Activated T-cell treated with anti-CD3 and anti-CD28 coated beads, Interleukin-2, amount 50 U/mL, for 72 hours (primary cell): ENCODE measurements at regions not wholly inside any gene's neighbourhood (a gene's known extent, or its start where the extent isn't known, plus 50 kb on each side); places are given as distances from the start of the nearest gene placed in this dataset.

Source experiments
- ATAC-seq, 2 donors: fragments of 150-1000 bp; cut with Tn5 transposase; replicated peaks in 1 of 2; 2 replicates each; pipeline ENCODE4 v1.10.0; 2021; ENCODE audit warnings: moderate library complexity in 2 of 2, mild to moderate bottlenecking in 1 of 2
- DNase-seq, 2 donors: peaks; one replicate each; pipeline ENCODE4 v3.0.0; 2021 to 2022; ENCODE audit warnings: mixed read lengths in 1 of 2
- H3K27ac Mint-ChIP-seq: one replicate; pipeline ENCODE4 v1.8.0; 2022; ENCODE audit warnings: mild to moderate bottlenecking, moderate library complexity, mixed read lengths
- H3K27me3 Mint-ChIP-seq: one replicate; pipeline ENCODE4 v1.8.0; 2022; ENCODE audit warnings: low read depth, mixed read lengths
- H3K36me3 Mint-ChIP-seq, 2 donors: one replicate each; pipeline ENCODE4 v1.8.0; 2022; ENCODE audit warnings: mixed read lengths in 2 of 2, mild to moderate bottlenecking in 1 of 2; ENCODE audit not compliant: insufficient read depth in 2 of 2
- H3K4me1 Mint-ChIP-seq: one replicate; pipeline ENCODE4 v1.8.0; 2022; ENCODE audit warnings: low read depth, mixed read lengths
- H3K4me3 Mint-ChIP-seq, 2 donors: one replicate each; pipeline ENCODE4 v1.8.0; 2022; ENCODE audit warnings: mild to moderate bottlenecking in 2 of 2, mixed read lengths in 2 of 2, moderate library complexity in 2 of 2
- H3K9me3 Mint-ChIP-seq, 2 donors: one replicate each; pipeline ENCODE4 v1.8.0; 2022; ENCODE audit warnings: mixed read lengths in 2 of 2

DNA sequence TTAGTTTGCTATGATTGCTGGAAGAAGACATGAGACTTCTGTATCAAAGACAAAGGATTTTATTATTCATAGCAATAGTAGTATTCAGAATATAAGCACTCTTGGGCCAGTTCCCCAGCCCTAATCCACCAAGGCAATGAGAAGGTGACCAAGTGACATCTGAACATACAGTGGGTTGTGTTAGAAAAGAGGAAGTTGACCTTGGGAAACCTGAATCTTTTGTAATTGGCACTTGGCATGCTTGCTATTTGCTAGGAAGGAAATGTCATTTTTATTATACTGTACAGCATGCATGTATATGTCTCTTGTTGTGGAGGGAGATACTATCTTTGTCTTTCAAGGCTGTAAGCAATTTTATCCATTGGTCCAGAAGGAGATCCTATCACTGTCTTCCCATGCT is 216.1 kb upstream of the FAT1 start:
- Mint-ChIP-seq H3K27me3 (no peaks in the 10 kb centered on the region), H3K36me3 (peaks cover 0 to 3% of the 10 kb centered on the region in 2 donors), H3K27ac (no peak overlapping the region), H3K4me3 (no peak overlapping the region), H3K4me1 (no peaks in the 10 kb centered on the region), H3K9me3 (peaks cover 4 to 10% of the 10 kb centered on the region in 2 donors)
- ATAC-seq (no peak), DNase-seq (no peak)

DNA sequence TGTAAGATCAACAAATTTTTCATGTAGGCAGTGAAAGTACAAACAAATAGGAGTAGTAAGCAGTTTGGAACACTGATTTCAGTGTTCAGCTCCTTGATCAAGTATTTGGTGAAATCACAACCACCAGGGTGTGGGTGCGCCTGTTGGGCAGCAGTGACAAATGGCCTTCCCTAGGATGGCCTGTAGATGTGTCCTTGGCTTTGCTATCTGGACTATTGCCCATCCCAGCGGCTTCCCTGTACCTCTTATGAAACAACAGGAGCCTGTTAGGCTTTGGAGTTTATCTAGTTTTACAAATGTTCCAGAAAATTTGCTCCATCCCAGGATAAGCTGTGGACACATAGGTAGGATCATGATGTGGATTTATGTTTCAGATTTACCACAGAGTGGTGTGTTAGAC is 216.8 kb upstream of the FAT1 start:
- Mint-ChIP-seq H3K4me3 (no peak overlapping the region), H3K27me3 (no peaks in the 10 kb centered on the region), H3K9me3 (peaks cover 3 to 10% of the 10 kb centered on the region in 2 donors), H3K4me1 (no peaks in the 10 kb centered on the region), H3K27ac (no peak overlapping the region), H3K36me3 (peaks cover 0 to 4% of the 10 kb centered on the region in 2 donors)
- ATAC-seq, result no peak
- DNase-seq, result no peak

DNA sequence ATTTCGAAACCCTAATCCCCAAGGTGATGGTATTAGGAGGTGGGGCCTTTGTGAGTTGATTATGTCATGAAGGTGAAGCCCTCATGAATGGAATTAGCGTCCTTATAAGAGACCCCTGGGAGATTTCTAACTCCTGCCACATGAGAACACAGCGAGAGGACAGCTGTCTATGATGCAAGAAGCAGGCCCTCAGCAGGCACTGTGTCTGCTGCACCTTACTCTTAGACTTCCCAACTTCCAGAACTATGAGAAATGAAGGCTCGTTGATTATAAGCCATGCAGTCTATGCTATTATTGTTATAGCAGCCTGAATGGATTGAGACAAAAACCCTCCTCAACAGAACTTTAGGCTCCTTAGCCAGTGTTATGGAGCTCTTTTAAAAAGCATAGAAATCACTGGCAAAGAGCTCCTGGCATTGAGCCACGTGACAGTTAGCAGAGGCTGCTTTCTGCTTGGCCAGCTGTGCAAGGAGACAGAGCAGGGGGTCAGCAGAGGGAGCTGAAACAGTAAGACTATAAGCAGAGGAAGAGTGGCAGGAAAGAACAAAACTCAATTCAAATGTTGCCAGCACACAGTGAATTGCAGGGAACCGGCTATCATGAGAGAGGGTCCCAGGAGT is 219.2 kb upstream of the FAT1 start:
- Mint-ChIP-seq H3K27me3 (no peaks in the 10 kb centered on the region), H3K27ac (no peak overlapping the region), H3K4me1 (no peaks in the 10 kb centered on the region), H3K9me3 (peaks cover 3 to 11% of the 10 kb centered on the region in 2 donors), H3K36me3 (peaks cover 0 to 6% of the 10 kb centered on the region in 2 donors), H3K4me3 (no peak overlapping the region)
- DNase-seq (no peak), ATAC-seq (no peak)

DNA sequence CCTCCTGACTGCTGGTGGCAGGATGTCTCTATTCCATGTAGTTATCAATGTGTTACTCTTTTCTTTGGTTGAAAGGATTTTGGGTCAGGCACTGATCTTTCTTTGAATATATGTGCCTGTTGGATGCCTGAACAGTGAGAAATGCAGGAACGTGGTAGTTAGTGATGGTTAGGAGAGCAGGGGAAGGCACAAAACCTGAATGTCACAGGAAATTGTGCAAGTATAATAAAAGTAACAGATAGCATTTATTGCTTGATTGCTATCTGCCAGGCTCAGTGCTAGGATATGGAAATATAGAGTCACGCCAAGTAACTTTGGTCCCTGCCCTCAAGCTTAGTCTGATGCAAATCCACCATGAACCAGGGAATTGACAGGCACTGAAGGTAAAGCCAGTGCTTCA is 219.8 kb upstream of the FAT1 start:
- H3K36me3 Mint-ChIP-seq, result peaks cover 0 to 5% of the 10 kb centered on the region in 2 donors
- H3K4me1 Mint-ChIP-seq, result no peaks in the 10 kb centered on the region
- H3K27me3 Mint-ChIP-seq, result no peaks in the 10 kb centered on the region
- H3K27ac Mint-ChIP-seq, result no peak overlapping the region
- DNase-seq (no peak), ATAC-seq (no peak)
- H3K4me3 Mint-ChIP-seq, result no peak overlapping the region
- H3K9me3 Mint-ChIP-seq, result peaks cover 3 to 8% of the 10 kb centered on the region in 2 donors

DNA sequence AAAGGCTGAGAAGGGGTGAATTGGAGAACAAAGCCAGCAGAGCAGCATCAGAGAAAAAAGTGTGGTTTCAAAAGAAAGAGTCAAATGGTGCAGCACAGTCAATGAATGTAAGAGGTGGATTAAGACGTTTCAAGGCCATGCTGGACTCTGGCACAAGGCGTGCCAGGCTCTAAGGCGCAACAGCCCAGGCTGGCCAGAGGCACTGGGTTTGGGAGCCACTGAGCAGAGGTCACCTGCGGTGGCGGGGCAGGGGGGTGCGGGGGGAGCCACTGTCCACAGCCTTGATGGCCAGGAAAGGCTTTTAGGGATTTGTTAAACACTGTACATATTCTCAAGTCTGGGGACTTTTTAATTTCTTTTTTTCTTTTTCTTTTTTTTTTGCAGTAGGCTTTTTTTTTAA is 222.5 kb upstream of the FAT1 start:
- no peak for ATAC-seq
- peaks cover 0 to 5% of the 10 kb centered on the region in 2 donors for H3K36me3 Mint-ChIP-seq

DNA sequence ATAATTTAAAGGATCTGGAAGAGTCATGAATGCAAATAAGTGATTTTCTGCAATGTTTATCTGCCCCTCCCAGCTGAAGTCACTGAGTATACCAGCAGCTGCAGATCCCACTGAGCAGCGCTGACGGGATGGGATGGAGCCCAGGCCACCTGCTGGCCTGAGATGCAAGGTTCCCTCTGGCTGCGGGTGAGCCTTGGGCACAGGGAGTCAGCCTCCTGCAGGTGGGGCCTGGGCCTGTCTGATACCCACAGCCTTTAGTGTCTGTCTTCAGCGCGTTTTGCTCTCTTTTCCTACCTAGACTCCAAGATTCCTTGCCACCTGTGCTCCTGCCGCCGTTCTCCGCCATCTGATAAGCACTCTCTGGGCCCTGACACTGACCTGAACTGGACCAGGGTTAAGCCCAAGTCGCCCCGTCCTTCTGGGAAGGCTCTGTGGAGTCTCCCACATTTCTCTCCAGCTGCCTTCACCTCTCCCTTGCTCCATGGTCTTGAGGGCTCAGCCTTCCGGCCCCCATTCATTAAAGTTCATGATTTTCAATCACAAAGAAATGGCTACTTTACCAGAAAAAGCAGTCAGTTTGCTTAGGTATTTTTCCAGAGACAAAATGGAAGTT is 223.1 kb upstream of the FAT1 start:
- no peak overlapping the region for H3K4me3 Mint-ChIP-seq
- peaks cover 3 to 9% of the 10 kb centered on the region in 2 donors for H3K9me3 Mint-ChIP-seq
- no peak overlapping the region for H3K27ac Mint-ChIP-seq
- H3K4me1 Mint-ChIP-seq, result no peaks in the 10 kb centered on the region
- peaks cover 0 to 5% of the 10 kb centered on the region in 2 donors for H3K36me3 Mint-ChIP-seq
- no peaks in the 10 kb centered on the region for H3K27me3 Mint-ChIP-seq
- ATAC-seq (no peak), DNase-seq (no peak)

More for the DNA sequence above, 222.5 kb upstream of the FAT1 start:
- no peaks in the 10 kb centered on the region for H3K4me1 Mint-ChIP-seq
- no peak for DNase-seq
- no peaks in the 10 kb centered on the region for H3K27me3 Mint-ChIP-seq
- peaks cover 3 to 9% of the 10 kb centered on the region in 2 donors for H3K9me3 Mint-ChIP-seq
- no peak overlapping the region for H3K4me3 Mint-ChIP-seq
- H3K27ac Mint-ChIP-seq, result no peak overlapping the region

DNA sequence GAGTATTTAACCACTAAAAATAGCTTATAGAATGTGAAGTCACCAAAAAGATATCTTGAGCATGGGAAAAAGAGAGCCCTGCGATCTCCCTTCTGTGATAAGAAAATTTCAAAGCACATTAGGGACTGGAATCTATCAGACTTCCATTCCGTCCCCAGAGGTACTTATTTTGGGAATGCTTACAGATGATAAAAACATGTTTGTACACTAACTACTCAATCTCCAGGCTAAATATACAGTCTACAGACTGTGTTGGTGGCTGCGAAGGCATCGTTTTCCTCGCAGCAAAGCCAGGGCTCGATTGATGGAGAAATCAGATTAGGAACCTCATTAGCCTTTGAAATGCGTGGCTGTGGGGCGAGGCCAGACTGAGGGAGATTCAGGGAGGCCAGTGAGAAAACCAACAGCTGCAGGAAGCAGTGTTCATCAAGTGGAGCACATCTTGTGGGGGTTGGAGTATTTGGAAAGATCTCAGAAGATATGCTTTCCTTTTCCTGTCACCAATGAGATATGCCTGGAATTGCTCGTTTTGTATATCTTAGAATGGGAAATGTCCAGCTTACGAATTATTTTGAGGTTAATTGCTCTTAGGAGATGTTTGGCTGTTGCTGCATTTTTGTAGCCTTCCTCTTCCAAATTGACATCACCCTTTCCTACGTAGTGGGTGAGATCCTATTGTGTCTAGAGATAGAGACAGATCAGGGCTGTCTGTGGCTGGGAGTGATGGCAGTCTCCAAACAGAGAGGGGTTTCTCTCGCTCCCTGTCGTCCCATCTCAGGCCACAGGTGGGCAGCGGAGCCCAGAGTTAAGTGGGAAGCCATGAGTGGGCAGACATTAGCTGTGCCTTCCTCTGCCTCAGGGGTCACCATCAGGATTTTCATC is 224.9 kb upstream of the FAT1 start:
- no peak for ATAC-seq
- Mint-ChIP-seq H3K4me1 (no peaks in the 10 kb centered on the region), H3K9me3 (peaks cover 5 to 7% of the 10 kb centered on the region in 2 donors)

DNA sequence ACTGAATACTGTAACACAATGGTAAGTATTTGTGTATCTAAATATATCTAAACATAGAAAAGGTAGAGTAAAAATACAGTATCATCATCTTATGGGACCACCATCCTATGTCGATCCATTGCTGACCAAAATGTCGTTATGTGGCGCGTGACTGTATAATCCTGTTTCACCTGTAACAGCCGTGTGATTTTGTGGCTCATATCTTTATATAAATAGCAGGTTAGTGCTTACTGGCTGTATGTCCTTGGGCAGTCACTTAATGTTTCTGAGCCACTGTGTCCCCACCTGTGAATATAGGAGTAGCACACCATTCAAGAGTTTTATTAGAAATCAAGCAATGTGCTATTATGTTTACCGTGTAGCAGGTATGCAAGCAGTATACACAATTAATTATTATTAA is 226.2 kb upstream of the FAT1 start:
- H3K27me3 Mint-ChIP-seq, result no peaks in the 10 kb centered on the region
- no peak for ATAC-seq

More for the DNA sequence above, 224.9 kb upstream of the FAT1 start:
- Mint-ChIP-seq H3K36me3 (peaks cover 0 to 5% of the 10 kb centered on the region in 2 donors), H3K27me3 (no peaks in the 10 kb centered on the region), H3K4me3 (no peak overlapping the region), H3K27ac (no peak overlapping the region)
- DNase-seq, result no peak

DNA sequence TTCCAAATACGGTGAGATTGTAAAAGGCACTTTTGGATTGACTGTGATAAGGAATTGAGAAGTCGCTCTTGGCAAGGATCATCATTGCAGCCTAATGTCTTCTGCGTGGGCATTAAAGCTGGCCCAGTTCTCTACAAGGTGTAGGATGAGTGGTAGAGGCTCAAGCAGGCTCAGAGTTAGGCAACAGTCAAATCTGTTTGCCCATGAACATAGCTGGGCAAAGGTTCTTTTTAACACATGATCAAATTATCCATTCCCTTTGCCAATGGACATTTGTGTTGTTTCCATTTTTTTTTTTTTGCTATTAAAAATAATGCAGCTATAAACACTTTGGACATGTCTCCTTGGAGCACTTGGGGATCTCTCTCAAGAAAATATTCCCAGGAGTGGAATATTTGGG is 229.1 kb upstream of the FAT1 start:
- H3K4me3 Mint-ChIP-seq, result no peak overlapping the region
- no peaks in the 10 kb centered on the region for H3K36me3 Mint-ChIP-seq
- no peaks in the 10 kb centered on the region for H3K27me3 Mint-ChIP-seq
- ATAC-seq (no peak), DNase-seq (no peak)
- no peak overlapping the region for H3K27ac Mint-ChIP-seq
- H3K4me1 Mint-ChIP-seq, result no peaks in the 10 kb centered on the region
- peaks cover 1 to 4% of the 10 kb centered on the region in 2 donors for H3K9me3 Mint-ChIP-seq

More for the DNA sequence above, 226.2 kb upstream of the FAT1 start:
- H3K36me3 Mint-ChIP-seq, result peaks cover 0 to 5% of the 10 kb centered on the region in 2 donors
- H3K27ac Mint-ChIP-seq, result no peak overlapping the region
- no peaks in the 10 kb centered on the region for H3K4me1 Mint-ChIP-seq
- DNase-seq, result no peak
- peaks cover 2 to 7% of the 10 kb centered on the region in 2 donors for H3K9me3 Mint-ChIP-seq
- no peak overlapping the region for H3K4me3 Mint-ChIP-seq

DNA sequence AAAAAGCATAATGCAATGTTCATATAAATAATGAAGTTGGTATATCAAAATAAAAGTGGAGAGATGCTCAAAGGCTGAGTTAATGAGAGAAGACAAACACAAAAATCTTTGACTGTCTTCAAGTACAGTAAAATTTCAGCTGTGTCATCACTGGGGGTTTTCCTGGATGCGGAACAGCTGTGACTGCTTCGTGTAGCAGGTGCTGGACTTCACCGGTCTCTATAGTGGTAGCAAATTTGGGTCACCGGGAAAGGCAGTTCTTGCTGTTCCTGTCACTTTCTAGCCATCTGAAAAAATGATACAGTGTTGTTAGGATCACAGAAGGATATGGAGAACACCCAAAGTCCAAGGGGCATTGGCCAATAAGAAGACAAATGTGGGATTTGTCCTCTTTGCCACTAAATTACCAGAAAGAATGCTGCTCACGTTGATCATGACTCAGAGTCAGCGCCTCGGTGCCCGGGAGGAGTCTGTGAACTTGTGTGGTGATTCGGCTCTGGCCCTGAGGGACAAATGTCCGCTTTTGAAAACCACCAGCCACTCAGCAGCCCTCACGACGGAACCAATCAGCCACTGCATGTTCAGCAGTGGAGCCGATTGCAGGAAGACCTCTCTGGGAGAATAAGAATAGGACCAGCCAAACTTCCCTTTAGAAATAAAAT is 230.1 kb upstream of the FAT1 start:
- ATAC-seq (no peak), DNase-seq (no peak)
- peaks cover 1 to 4% of the 10 kb centered on the region in 2 donors for H3K9me3 Mint-ChIP-seq
- H3K4me1 Mint-ChIP-seq, result no peaks in the 10 kb centered on the region
- H3K4me3 Mint-ChIP-seq, result no peak overlapping the region
- H3K36me3 Mint-ChIP-seq, result no peaks in the 10 kb centered on the region
- H3K27me3 Mint-ChIP-seq, result no peaks in the 10 kb centered on the region
- no peak overlapping the region for H3K27ac Mint-ChIP-seq

DNA sequence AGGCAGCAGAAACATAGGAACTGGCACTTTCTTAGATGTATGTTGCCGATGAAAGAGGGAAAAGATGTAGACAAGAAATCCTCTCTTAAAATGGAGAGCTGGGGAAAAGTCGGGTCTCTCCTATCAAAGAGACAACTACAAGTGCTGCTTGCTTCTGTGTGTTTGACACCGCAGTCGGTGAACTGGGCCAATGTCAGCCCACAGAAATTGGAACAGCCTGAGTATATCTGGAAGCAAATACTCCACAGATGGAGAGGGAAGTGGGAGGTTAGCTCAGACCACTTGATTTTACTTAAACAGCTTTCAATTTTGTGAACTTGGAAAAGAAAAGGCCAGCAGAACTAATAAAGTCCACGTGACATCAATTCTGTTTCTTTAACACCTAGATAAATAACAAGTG is 230.9 kb upstream of the FAT1 start:
- Mint-ChIP-seq H3K4me3 (no peak overlapping the region), H3K27me3 (no peaks in the 10 kb centered on the region), H3K4me1 (no peaks in the 10 kb centered on the region), H3K9me3 (peaks cover 1 to 4% of the 10 kb centered on the region in 2 donors), H3K27ac (no peak overlapping the region), H3K36me3 (peaks cover 0 to 4% of the 10 kb centered on the region in 2 donors)
- DNase-seq (no peak), ATAC-seq (no peak)

DNA sequence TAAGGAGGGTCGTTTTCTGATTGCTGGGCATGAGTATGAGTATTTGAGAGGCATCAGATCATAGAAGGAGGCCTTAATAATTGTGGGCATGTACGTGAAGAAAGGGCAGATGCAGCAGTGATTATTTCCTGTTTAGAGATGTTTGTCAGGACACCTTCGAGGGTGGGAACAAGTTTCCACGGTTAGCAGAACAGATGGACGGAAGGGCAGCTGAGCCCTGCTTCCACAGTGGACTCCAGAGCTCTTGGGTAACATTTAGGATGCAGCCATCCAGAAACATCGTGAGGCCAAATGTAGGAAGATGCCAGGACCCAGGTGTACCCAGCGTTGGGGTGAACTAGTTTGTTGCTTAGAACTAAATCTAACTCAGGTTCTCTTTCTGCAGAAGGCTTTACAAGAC is 231.3 kb upstream of the FAT1 start:
- DNase-seq, result no peak
- Mint-ChIP-seq H3K36me3 (peaks cover 0 to 4% of the 10 kb centered on the region in 2 donors), H3K4me3 (no peak overlapping the region), H3K27ac (no peak overlapping the region), H3K27me3 (no peaks in the 10 kb centered on the region), H3K9me3 (peaks cover 1 to 4% of the 10 kb centered on the region in 2 donors), H3K4me1 (no peaks in the 10 kb centered on the region)
- no peak for ATAC-seq
